Neural crest cell (in vitro differentiated cells): ENCODE measurements at regions not wholly inside any gene's neighbourhood (a gene's known extent, or its start where the extent isn't known, plus 50 kb on each side); places are given as distances from the start of the nearest gene placed in this dataset.

Source experiments
- DNase-seq: peaks from one replicate; pipeline ENCODE4 v3.0.0; 2021; ENCODE audit warnings: low read depth, mixed read lengths, low spot score
- H3K27ac Mint-ChIP-seq: one replicate; pipeline ENCODE4 v1.8.0; 2021; ENCODE audit warnings: mild to moderate bottlenecking, mixed read lengths; ENCODE audit not compliant: unreplicated experiment
- H3K27me3 Mint-ChIP-seq: 2 replicates; pipeline ENCODE4 v1.8.0; 2021; ENCODE audit warnings: low read depth, mild to moderate bottlenecking, mixed read lengths
- H3K36me3 Mint-ChIP-seq: 2 replicates; pipeline ENCODE4 v1.8.0; 2021; ENCODE audit warnings: low read depth, mild to moderate bottlenecking, mixed read lengths
- H3K4me1 Mint-ChIP-seq: 2 replicates; pipeline ENCODE4 v1.8.0; 2021; ENCODE audit warnings: mixed read lengths
- H3K4me3 Mint-ChIP-seq: one replicate; pipeline ENCODE4 v1.8.0; 2021; ENCODE audit warnings: mild to moderate bottlenecking, mixed read lengths
- H3K9me3 Mint-ChIP-seq: 2 replicates; pipeline ENCODE4 v1.8.0; 2021; ENCODE audit warnings: mixed read lengths
- TF ChIP-seq, protein P1 (sequence below): fragments of 200-600 bp; sonication (generic); conservative IDR thresholded peaks from 2 replicates; pipeline ENCODE4 v1.5.0; 2021; ENCODE audit warnings: antibody characterized with exemption, mild to moderate bottlenecking

GRCh38 chr4:43822621-43823020 lies 626.0 kb downstream of the KCTD8 start:
- H3K4me1 Mint-ChIP-seq: no peaks in the 10 kb centered on the region
- DNase-seq: no peak
- H3K9me3 Mint-ChIP-seq: peaks cover 16% of the 10 kb centered on the region
- H3K4me3 Mint-ChIP-seq: no peak overlapping the region
- peaks cover 4% of the 10 kb centered on the region for H3K36me3 Mint-ChIP-seq
- H3K27ac Mint-ChIP-seq: no peak overlapping the region
- TF ChIP-seq, protein P1, sequence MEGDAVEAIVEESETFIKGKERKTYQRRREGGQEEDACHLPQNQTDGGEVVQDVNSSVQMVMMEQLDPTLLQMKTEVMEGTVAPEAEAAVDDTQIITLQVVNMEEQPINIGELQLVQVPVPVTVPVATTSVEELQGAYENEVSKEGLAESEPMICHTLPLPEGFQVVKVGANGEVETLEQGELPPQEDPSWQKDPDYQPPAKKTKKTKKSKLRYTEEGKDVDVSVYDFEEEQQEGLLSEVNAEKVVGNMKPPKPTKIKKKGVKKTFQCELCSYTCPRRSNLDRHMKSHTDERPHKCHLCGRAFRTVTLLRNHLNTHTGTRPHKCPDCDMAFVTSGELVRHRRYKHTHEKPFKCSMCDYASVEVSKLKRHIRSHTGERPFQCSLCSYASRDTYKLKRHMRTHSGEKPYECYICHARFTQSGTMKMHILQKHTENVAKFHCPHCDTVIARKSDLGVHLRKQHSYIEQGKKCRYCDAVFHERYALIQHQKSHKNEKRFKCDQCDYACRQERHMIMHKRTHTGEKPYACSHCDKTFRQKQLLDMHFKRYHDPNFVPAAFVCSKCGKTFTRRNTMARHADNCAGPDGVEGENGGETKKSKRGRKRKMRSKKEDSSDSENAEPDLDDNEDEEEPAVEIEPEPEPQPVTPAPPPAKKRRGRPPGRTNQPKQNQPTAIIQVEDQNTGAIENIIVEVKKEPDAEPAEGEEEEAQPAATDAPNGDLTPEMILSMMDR: no peak
- no peaks in the 10 kb centered on the region for H3K27me3 Mint-ChIP-seq

- Mint-ChIP-seq H3K4me1 (no peaks in the 10 kb centered on the region), H3K27ac (no peak overlapping the region), H3K27me3 (no peaks in the 10 kb centered on the region), H3K9me3 (no peaks in the 10 kb centered on the region), H3K36me3 (no peaks in the 10 kb centered on the region), H3K4me3 (no peak overlapping the region)
- TF ChIP-seq, protein P1: no peak
- DNase-seq: no peak
Observed at GRCh38 chr4:43835869-43836268, 612.7 kb downstream of the KCTD8 start.

- Mint-ChIP-seq H3K4me1 (peaks cover 4% of the 10 kb centered on the region), H3K4me3 (no peak overlapping the region), H3K9me3 (no peaks in the 10 kb centered on the region), H3K27ac (no peak overlapping the region), H3K27me3 (no peaks in the 10 kb centered on the region), H3K36me3 (no peaks in the 10 kb centered on the region)
- TF ChIP-seq, protein P1: no peak
- DNase-seq: no peak
Observed at GRCh38 chr4:43837171-43837570, 611.4 kb downstream of the KCTD8 start.

- Mint-ChIP-seq H3K4me1 (peaks cover 4% of the 10 kb centered on the region), H3K27ac (no peak overlapping the region), H3K27me3 (no peaks in the 10 kb centered on the region), H3K36me3 (no peaks in the 10 kb centered on the region), H3K4me3 (no peak overlapping the region), H3K9me3 (no peaks in the 10 kb centered on the region)
- DNase-seq: no peak
- TF ChIP-seq, protein P1: no peak
Observed at GRCh38 chr4:43837604-43838003, 611.0 kb downstream of the KCTD8 start.

DNA sequence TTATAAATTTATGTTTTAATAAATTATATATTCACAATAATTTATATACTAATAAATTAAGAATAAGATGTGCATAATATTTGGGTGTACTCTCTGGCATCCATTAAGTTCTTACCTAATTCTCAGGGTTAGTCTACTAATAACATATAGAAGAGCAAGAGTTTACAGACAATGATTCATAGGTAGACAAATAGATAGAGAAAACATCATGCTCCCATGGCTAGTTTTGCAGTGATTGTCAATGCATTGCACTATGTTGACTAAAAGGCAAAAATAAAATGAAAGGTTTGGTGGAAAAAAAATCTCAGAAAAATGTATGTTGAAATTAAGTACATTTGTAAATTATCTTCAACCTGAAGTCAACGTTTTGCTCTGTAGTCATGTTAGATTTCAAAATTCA lies 606.0 kb downstream of the KCTD8 start:
- DNase-seq: no peak

More for the DNA sequence above, 606.0 kb downstream of the KCTD8 start:
- no peaks in the 10 kb centered on the region for H3K27me3 Mint-ChIP-seq
- H3K4me3 Mint-ChIP-seq: no peak overlapping the region
- no peak overlapping the region for H3K27ac Mint-ChIP-seq
- H3K9me3 Mint-ChIP-seq: no peaks in the 10 kb centered on the region
- no peaks in the 10 kb centered on the region for H3K36me3 Mint-ChIP-seq
- TF ChIP-seq, protein P1: no peak
- H3K4me1 Mint-ChIP-seq: peaks cover 4% of the 10 kb centered on the region
